Epithelial cell of esophagus (primary cell): ENCODE measurements at regions not wholly inside any gene's neighbourhood (a gene's known extent, or its start where the extent isn't known, plus 50 kb on each side); places are given as distances from the start of the nearest gene placed in this dataset.

Experiments
- DNase-seq: peaks from one replicate; pipeline ENCODE4 v3.0.0; 2010; ENCODE audit warnings: low read depth
- H3K4me3 ChIP-seq: 2 replicates; pipeline ENCODE4 v1.5.1; 2011; ENCODE audit warnings: mild to moderate bottlenecking, low read length, control low read depth
- TF ChIP-seq, protein P1 (sequence below): IDR thresholded peaks from 2 replicates; pipeline ENCODE4 v1.5.1; 2011; ENCODE audit warnings: low read depth, mild to moderate bottlenecking, low read length, control low read depth, inconsistent platforms; ENCODE audit not compliant: insufficient read depth; ENCODE audit errors: missing control alignments

GRCh38 chr5:97943036-97943435, 760.0 kb upstream of the RIOK2 start:
- TF ChIP-seq, protein P1, sequence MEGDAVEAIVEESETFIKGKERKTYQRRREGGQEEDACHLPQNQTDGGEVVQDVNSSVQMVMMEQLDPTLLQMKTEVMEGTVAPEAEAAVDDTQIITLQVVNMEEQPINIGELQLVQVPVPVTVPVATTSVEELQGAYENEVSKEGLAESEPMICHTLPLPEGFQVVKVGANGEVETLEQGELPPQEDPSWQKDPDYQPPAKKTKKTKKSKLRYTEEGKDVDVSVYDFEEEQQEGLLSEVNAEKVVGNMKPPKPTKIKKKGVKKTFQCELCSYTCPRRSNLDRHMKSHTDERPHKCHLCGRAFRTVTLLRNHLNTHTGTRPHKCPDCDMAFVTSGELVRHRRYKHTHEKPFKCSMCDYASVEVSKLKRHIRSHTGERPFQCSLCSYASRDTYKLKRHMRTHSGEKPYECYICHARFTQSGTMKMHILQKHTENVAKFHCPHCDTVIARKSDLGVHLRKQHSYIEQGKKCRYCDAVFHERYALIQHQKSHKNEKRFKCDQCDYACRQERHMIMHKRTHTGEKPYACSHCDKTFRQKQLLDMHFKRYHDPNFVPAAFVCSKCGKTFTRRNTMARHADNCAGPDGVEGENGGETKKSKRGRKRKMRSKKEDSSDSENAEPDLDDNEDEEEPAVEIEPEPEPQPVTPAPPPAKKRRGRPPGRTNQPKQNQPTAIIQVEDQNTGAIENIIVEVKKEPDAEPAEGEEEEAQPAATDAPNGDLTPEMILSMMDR: no peak
- peak; percentile 51 for DNase-seq
- H3K4me3 ChIP-seq: no peak overlapping the region

GRCh38 chr5:97951139-97951538, 768.1 kb upstream of the RIOK2 start:
- no peak for DNase-seq
- TF ChIP-seq, protein P1: no peak
- H3K4me3 ChIP-seq: no peak overlapping the region

- no peak for DNase-seq
- TF ChIP-seq, protein P1: no peak
- H3K4me3 ChIP-seq: no peak overlapping the region
These were observed 772.4 kb upstream of the RIOK2 start for GRCh38 chr5:97955450-97955849.

DNA sequence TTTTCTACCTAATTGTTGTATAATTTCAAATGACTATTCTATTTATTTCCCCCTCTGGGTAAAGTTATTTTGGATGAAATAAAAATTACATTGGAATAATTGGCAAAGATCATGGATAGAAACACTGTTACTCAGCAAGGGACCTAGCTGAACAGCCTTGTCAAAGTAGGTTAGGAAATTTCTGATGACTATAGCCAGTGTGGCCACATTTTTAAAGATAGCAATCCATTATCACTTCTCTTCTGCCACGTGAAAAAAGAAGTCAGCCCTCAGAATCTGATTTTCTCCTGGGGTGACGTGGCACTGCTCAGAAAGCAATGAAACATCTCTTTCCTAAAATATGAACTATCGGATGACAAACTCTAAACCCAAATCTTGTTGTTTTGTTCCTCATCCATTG, 784.2 kb upstream of the RIOK2 start:
- no peak for DNase-seq
- no peak overlapping the region for H3K4me3 ChIP-seq
- TF ChIP-seq, protein P1: no peak

- peak; percentile 2 for DNase-seq
- H3K4me3 ChIP-seq: no peak overlapping the region
- TF ChIP-seq, protein P1: no peak
These were observed 785.3 kb upstream of the RIOK2 start for GRCh38 chr5:97968346-97968745.

DNA sequence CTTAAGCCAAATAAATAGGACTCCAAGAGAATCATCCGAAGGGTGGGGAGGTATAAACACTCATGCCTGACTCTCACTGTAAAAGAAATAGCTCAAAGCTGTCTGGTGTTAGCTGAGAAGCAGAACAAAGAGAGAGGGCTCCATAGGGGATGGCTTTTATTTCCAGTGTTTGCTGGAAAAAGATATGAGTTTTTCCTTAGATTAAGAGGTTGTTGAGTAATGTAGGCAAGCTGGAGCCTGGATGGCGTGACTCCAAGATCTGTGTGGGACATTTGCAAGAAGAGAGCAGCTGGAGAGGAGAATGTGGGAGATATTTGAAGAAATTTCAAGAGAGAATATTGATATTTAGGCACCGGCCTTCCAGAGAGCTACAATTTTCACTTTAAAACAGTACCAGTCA, 793.7 kb upstream of the RGMB start:
- TF ChIP-seq, protein P1: no peak
- no peak overlapping the region for H3K4me3 ChIP-seq
- no peak for DNase-seq

DNA sequence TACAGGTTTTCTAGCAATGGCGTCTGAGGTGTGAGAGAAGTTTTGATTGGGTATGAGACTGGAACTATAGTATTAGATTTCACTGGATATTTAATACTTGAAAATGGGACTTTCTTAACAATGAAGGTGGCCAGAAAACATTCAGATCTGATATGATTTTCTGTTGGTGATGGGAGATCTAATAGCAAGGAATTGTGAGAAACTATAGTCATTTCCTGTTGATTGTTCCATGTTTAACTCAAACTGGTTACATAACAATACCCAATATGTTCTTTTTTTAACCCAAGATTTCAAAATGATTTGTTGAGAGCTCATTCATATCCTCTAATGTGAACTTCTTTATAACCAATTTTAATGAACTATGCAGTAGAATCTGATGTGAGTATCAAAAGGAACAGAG, 793.2 kb upstream of the RGMB start:
- no peak overlapping the region for H3K4me3 ChIP-seq
- TF ChIP-seq, protein P1: no peak
- no peak for DNase-seq
